Testis (tissue), 2 donors: ENCODE measurements at regions not wholly inside any gene's neighbourhood (a gene's known extent, or its start where the extent isn't known, plus 50 kb on each side); places are given as distances from the start of the nearest gene placed in this dataset.

Source experiments
- DNase-seq: peaks from one replicate; pipeline ENCODE4 v3.0.0-alpha.2; 2019
- H3K27ac ChIP-seq, 2 donors: fragments of 200-600 bp; sonication (generic); one replicate each; pipeline ENCODE4 v1.5.1; 2019
- H3K27me3 ChIP-seq: fragments of 200-600 bp; sonication (generic); one replicate; pipeline ENCODE4 v1.5.1; 2019
- H3K36me3 ChIP-seq: fragments of 200-600 bp; sonication (generic); one replicate; pipeline ENCODE4 v1.5.1; 2017; ENCODE audit warnings: low read depth; ENCODE audit errors: missing control alignments
- H3K4me1 ChIP-seq: fragments of 200-600 bp; sonication (generic); one replicate; pipeline ENCODE4 v1.5.1; 2019
- H3K4me3 ChIP-seq, 2 donors: fragments of 200-600 bp; sonication (generic); one replicate each; pipeline ENCODE4 v1.5.1; 2017 to 2019
- H3K9me3 ChIP-seq: fragments of 200-600 bp; sonication (generic); one replicate; pipeline ENCODE4 v1.5.1; 2017
- CTCF ChIP-seq, 3 experiments: fragments of 450-650 bp in 2 of 3; fragments of 200-600 bp in 1 of 3; sonication (generic) in 1 of 3; IDR thresholded peaks; one replicate each; pipeline ENCODE4 v1.5.1; 2016 to 2019; ENCODE audit warnings: antibody characterized with exemption in 3 of 3, mild to moderate bottlenecking in 2 of 3, moderate library complexity in 1 of 3
- POLR2A ChIP-seq: fragments of 450-650 bp; IDR thresholded peaks from one replicate; pipeline ENCODE4 v1.6.1; 2017; ENCODE audit warnings: antibody characterized with exemption, mild to moderate bottlenecking, moderate library complexity
- WGBS, 2 donors: methylation state at CpG; one replicate each; pipeline ENCODE4 v1.1.5; 2018; 5-methylcytosine and 5-hydroxymethylcytosine counted together
- intact Hi-C: fragments of 100-400 bp; cut with DNase I; formaldehyde crosslinking; loops from one replicate; pipeline ENCODE4 v1.15.1; 2023; ENCODE audit warnings: low total_unique reads

DNA sequence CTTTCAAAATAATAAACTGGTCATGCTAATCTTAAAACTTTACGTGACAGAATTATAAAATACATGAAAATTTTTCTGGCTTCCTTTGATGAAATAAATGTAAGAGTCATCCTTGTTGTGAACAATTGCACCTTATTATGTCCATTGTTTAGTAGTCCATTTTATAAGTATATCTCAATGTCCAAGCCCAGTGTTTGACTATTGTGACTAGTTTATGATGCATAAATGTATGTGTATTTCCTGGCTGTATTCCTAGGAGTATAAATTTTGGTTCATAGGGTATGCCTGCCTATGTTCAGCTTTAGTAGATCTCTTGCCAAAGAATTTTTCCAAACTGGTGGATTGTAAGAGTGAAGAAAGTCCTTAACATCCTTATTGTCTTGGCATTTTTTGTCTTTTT is 2895.5 kb upstream of the PCDH20 start:
- TF ChIP-seq POLR2A (no peak), CTCF (IDR thresholded peaks at IDR 0.05) (no peak)
- H3K4me3 ChIP-seq, result no peak overlapping the region
- intact Hi-C loops, result no loop called here
- H3K27me3 ChIP-seq, result no peaks in the 10 kb centered on the region
- no peaks in the 10 kb centered on the region for H3K36me3 ChIP-seq
- no peaks in the 10 kb centered on the region for H3K9me3 ChIP-seq
- H3K27ac ChIP-seq, result no peak overlapping the region
- WGBS, 2 donors, result 86 to 93% methylated on average over 1 of the region's 1 CpG
- H3K4me1 ChIP-seq, result no peaks in the 10 kb centered on the region
- DNase-seq, result no peak

GRCh38 chr13:64305246-64305645 is 2889.6 kb upstream of the PCDH20 start:
- intact Hi-C loops, result no loop called here

GRCh38 chr13:64300239-64300638 is 2884.6 kb upstream of the PCDH20 start:
- intact Hi-C loops, result no loop called here
- Histone ChIP-seq H3K4me3 (no peak overlapping the region), H3K27me3 (no peaks in the 10 kb centered on the region), H3K4me1 (no peaks in the 10 kb centered on the region), H3K36me3 (no peaks in the 10 kb centered on the region), H3K9me3 (no peaks in the 10 kb centered on the region), H3K27ac (no peak overlapping the region)
- TF ChIP-seq CTCF (IDR thresholded peaks at IDR 0.05) (no peak), POLR2A (no peak)
- no peak for DNase-seq

More at GRCh38 chr13:64305246-64305645, 2889.6 kb upstream of the PCDH20 start:
- Histone ChIP-seq H3K4me3 (no peak overlapping the region), H3K27ac (no peak overlapping the region), H3K4me1 (no peaks in the 10 kb centered on the region), H3K36me3 (no peaks in the 10 kb centered on the region), H3K9me3 (no peaks in the 10 kb centered on the region), H3K27me3 (no peaks in the 10 kb centered on the region)
- no peak for DNase-seq
- no peak for TF ChIP-seq CTCF (IDR thresholded peaks at IDR 0.05)
- TF ChIP-seq POLR2A, result no peak

GRCh38 chr13:64293923-64294322 is 2878.3 kb upstream of the PCDH20 start:
- DNase-seq, result no peak
- no peaks in the 10 kb centered on the region for H3K36me3 ChIP-seq
- no peaks in the 10 kb centered on the region for H3K27me3 ChIP-seq
- no peaks in the 10 kb centered on the region for H3K9me3 ChIP-seq
- no peaks in the 10 kb centered on the region for H3K4me1 ChIP-seq
- no peak overlapping the region for H3K4me3 ChIP-seq
- TF ChIP-seq POLR2A, result no peak
- TF ChIP-seq CTCF (IDR thresholded peaks at IDR 0.05), result no peak
- H3K27ac ChIP-seq, result no peak overlapping the region
- intact Hi-C loops, result no loop called here

DNA sequence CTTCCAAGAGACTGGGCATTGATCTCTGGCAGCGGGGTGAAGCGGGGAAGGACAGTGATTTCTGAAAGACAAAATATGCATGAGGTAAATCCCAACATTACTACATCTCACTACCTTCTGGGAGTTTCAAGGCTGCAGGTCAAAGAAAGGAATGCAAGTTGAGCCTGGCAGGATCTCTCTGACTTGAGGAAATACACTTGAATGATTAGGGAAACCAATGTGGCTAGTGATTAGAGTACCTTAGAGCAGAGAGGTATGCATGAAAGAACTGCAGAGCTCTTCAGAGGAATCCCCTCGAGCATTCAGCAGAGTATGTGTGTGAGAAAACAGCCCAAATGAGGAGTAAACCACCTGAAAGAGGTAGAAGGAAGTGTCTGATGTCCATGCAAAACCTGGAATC is 2874.1 kb upstream of the PCDH20 start:
- no peak for DNase-seq
- H3K4me3 ChIP-seq, result no peak overlapping the region
- H3K27me3 ChIP-seq, result no peaks in the 10 kb centered on the region
- H3K27ac ChIP-seq, result no peak overlapping the region
- no peaks in the 10 kb centered on the region for H3K4me1 ChIP-seq
- no peak for TF ChIP-seq POLR2A
- no peak for TF ChIP-seq CTCF (IDR thresholded peaks at IDR 0.05)
- no peaks in the 10 kb centered on the region for H3K36me3 ChIP-seq
- H3K9me3 ChIP-seq, result no peaks in the 10 kb centered on the region
- 84 to 88% methylated on average over 3 of the region's 3 CpGs for WGBS, 2 donors
- intact Hi-C loops, result no loop called here
